ENCODE measurements at regions not wholly inside any gene's neighbourhood (a gene's known extent, or its start where the extent isn't known, plus 50 kb on each side); places are given as distances from the start of the nearest gene placed in this dataset.

- TF ChIP-seq EZH2phosphoT487 (IDR thresholded peaks at IDR 0.05; ENCODE audit: insufficient read depth, low read depth) = no peak
- no peak for TF ChIP-seq EZH2 (IDR thresholded peaks at IDR 0.05; ENCODE audit: insufficient read depth, poor library complexity, severe bottlenecking)
Measured at GRCh38 chr4:54548831-54549460, 108.8 kb upstream of the KIT start.
